ENCODE measurements at regions not wholly inside any gene's neighbourhood (a gene's known extent, or its start where the extent isn't known, plus 50 kb on each side); places are given as distances from the start of the nearest gene placed in this dataset.

DNA sequence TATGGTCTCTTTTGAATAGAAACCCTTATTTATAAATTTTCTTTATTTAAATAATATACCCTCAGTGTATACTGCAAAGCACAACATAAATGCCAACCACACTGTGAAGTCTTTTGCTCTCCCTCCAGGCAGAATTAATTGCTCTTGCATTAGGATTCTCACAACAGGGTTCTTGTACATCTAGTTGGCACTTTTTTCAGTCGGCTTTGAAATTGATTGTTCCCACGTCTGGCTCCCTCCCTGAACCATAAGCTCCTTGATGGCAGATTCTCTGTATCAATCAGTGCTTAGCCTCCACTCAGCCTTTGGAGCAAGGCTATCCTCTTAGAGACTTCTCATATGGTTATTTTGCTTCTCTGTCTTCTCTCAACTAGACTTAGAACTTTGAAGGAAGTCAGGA is 288.0 kb upstream of the POU3F2 start:
- Mint-ChIP-seq H3K4me3 (ENCODE audit: unreplicated experiment) (no peak overlapping the region), H3K4me1 (ENCODE audit: low read depth, unreplicated experiment) (no peaks in the 10 kb centered on the region), H3K36me3 (ENCODE audit: low read depth, unreplicated experiment) (no peaks in the 10 kb centered on the region), H3K27me3 (ENCODE audit: low read depth, unreplicated experiment) (peaks cover 8% of the 10 kb centered on the region), H3K27ac (ENCODE audit: unreplicated experiment) (no peak overlapping the region), H3K9me3 (ENCODE audit: unreplicated experiment) (no peaks in the 10 kb centered on the region)
- Histone ChIP-seq H4K20me1 (ENCODE audit: insufficient read depth, low read length) (no peaks in the 10 kb centered on the region), H3K4me1 (ENCODE audit: insufficient read depth, low read length) (no peaks in the 10 kb centered on the region), H3K27ac (ENCODE audit: low read depth, low read length) (no peak overlapping the region), H3K79me2 (ENCODE audit: insufficient read depth, low read length) (no peaks in the 10 kb centered on the region), H2AFZ (ENCODE audit: low read depth, low read length) (no peak overlapping the region), H3K4me2 (ENCODE audit: low read length) (no peak overlapping the region), H3K27me3 (ENCODE audit: insufficient read depth, low read length) (no peaks in the 10 kb centered on the region), H3K9ac (ENCODE audit: low read length) (no peak overlapping the region), H3K36me3 (ENCODE audit: insufficient read depth, low read length) (no peaks in the 10 kb centered on the region), H3K4me3 (ENCODE audit: insufficient read depth, low read depth, low read length) (no peak overlapping the region), H3K9me3 (ENCODE audit: insufficient read depth, low read depth, low read length) (no peaks in the 10 kb centered on the region)
- DNase-seq (ENCODE audit: low read depth) (no peak), FAIRE-seq (no peak)
- TF ChIP-seq CTCF (IDR thresholded peaks at IDR 0.05; ENCODE audit: insufficient read depth, low read depth, low read length): no peak
- no peak for TF ChIP-seq EZH2 (IDR thresholded peaks at IDR 0.05; ENCODE audit: insufficient read depth, low read length)

- H3K4me3 ChIP-seq (ENCODE audit: insufficient read depth, low read depth, low read length): no peak overlapping the region
- H3K4me1 Mint-ChIP-seq (ENCODE audit: low read depth, unreplicated experiment): no peaks in the 10 kb centered on the region
These were observed 287.2 kb upstream of the POU3F2 start for GRCh38 chr6:98547151-98547550.

More at GRCh38 chr6:98547151-98547550, 287.2 kb upstream of the POU3F2 start:
- Mint-ChIP-seq H3K9me3 (ENCODE audit: unreplicated experiment) (no peaks in the 10 kb centered on the region), H3K27me3 (ENCODE audit: low read depth, unreplicated experiment) (peaks cover 8% of the 10 kb centered on the region), H3K27ac (ENCODE audit: unreplicated experiment) (no peak overlapping the region), H3K36me3 (ENCODE audit: low read depth, unreplicated experiment) (no peaks in the 10 kb centered on the region), H3K4me3 (ENCODE audit: unreplicated experiment) (no peak overlapping the region)
- no peaks in the 10 kb centered on the region for H3K4me1 ChIP-seq (ENCODE audit: insufficient read depth, low read length)
- H4K20me1 ChIP-seq (ENCODE audit: insufficient read depth, low read length): no peaks in the 10 kb centered on the region
- no peak for TF ChIP-seq EZH2 (IDR thresholded peaks at IDR 0.05; ENCODE audit: insufficient read depth, low read length)
- TF ChIP-seq CTCF (IDR thresholded peaks at IDR 0.05; ENCODE audit: insufficient read depth, low read depth, low read length): no peak
- H3K36me3 ChIP-seq (ENCODE audit: insufficient read depth, low read length): no peaks in the 10 kb centered on the region
- H3K27me3 ChIP-seq (ENCODE audit: insufficient read depth, low read length): no peaks in the 10 kb centered on the region
- H3K79me2 ChIP-seq (ENCODE audit: insufficient read depth, low read length): no peaks in the 10 kb centered on the region
- H3K9ac ChIP-seq (ENCODE audit: low read length): no peak overlapping the region
- H3K9me3 ChIP-seq (ENCODE audit: insufficient read depth, low read depth, low read length): no peaks in the 10 kb centered on the region
- FAIRE-seq (no peak), DNase-seq (ENCODE audit: low read depth) (no peak)
- H3K27ac ChIP-seq (ENCODE audit: low read depth, low read length): no peak overlapping the region
- no peak overlapping the region for H3K4me2 ChIP-seq (ENCODE audit: low read length)
- no peak overlapping the region for H2AFZ ChIP-seq (ENCODE audit: low read depth, low read length)
